Transverse colon (tissue), 4 donors: ENCODE measurements at regions not wholly inside any gene's neighbourhood (a gene's known extent, or its start where the extent isn't known, plus 50 kb on each side); places are given as distances from the start of the nearest gene placed in this dataset.

Experiments
- CTCF ChIP-seq, 5 experiments: fragments of 200-600 bp in 3 of 5; fragments of 450-650 bp in 2 of 5; sonication (generic) in 3 of 5; IDR thresholded peaks; 1 replicate in 2 of 5; 2 replicates in 3 of 5; pipeline ENCODE4 v1.5.1; 2016 to 2017; ENCODE audit warnings: antibody characterized with exemption in 5 of 5, inconsistent platforms in 3 of 5, mild to moderate bottlenecking in 2 of 5, moderate library complexity in 1 of 5
- POLR2A ChIP-seq: fragments of 450-650 bp; IDR thresholded peaks from one replicate; pipeline ENCODE4 v1.6.1; 2016; ENCODE audit warnings: antibody characterized with exemption, mild to moderate bottlenecking, moderate library complexity
- POLR2AphosphoS5 ChIP-seq, 3 donors: sonication (generic); formaldehyde crosslinking; IDR thresholded peaks; one replicate each; pipeline ENCODE4 v1.6.1; 2016; ENCODE audit warnings: antibody characterized with exemption in 3 of 3

GRCh38 chr7:13770305-13770704, 219.2 kb downstream of the ETV1 start:
- TF ChIP-seq CTCF (IDR thresholded peaks at IDR 0.05) = no peak
- no peak for TF ChIP-seq POLR2AphosphoS5 (IDR thresholded peaks at IDR 0.05)
- no peak for TF ChIP-seq POLR2A
